Duodenal mucosa (tissue), 2 donors: ENCODE measurements at regions not wholly inside any gene's neighbourhood (a gene's known extent, or its start where the extent isn't known, plus 50 kb on each side); places are given as distances from the start of the nearest gene placed in this dataset.

Experiments used
- H3K27ac ChIP-seq: one replicate; pipeline ENCODE4 v1.7.0; 2013; ENCODE audit warnings: low read depth, low read length
- H3K27me3 ChIP-seq, 2 donors: one replicate each; pipeline ENCODE4 v1.7.0; 2013; ENCODE audit warnings: low read length in 2 of 2, control low read depth in 1 of 2; ENCODE audit not compliant: insufficient read depth in 2 of 2, control insufficient read depth in 1 of 2
- H3K36me3 ChIP-seq, 2 donors: one replicate each; pipeline ENCODE4 v1.7.0; 2013; ENCODE audit warnings: low read length in 2 of 2, control low read depth in 1 of 2; ENCODE audit not compliant: insufficient read depth in 2 of 2, control insufficient read depth in 1 of 2
- H3K4me1 ChIP-seq, 2 donors: one replicate each; pipeline ENCODE4 v1.7.0; 2013; ENCODE audit warnings: low read length in 2 of 2, control low read depth in 1 of 2; ENCODE audit not compliant: insufficient read depth in 2 of 2, control insufficient read depth in 1 of 2
- H3K4me3 ChIP-seq, 2 donors: one replicate each; pipeline ENCODE4 v1.7.0; 2013; ENCODE audit warnings: low read length in 2 of 2, low read depth in 1 of 2
- H3K9ac ChIP-seq, 2 donors: one replicate each; pipeline ENCODE4 v1.7.0; 2013; ENCODE audit warnings: low read length in 2 of 2, low read depth in 1 of 2
- H3K9me3 ChIP-seq, 2 donors: one replicate each; pipeline ENCODE4 v1.7.0; 2013; ENCODE audit warnings: low read length in 2 of 2, control low read depth in 1 of 2; ENCODE audit not compliant: control insufficient read depth in 1 of 2

DNA sequence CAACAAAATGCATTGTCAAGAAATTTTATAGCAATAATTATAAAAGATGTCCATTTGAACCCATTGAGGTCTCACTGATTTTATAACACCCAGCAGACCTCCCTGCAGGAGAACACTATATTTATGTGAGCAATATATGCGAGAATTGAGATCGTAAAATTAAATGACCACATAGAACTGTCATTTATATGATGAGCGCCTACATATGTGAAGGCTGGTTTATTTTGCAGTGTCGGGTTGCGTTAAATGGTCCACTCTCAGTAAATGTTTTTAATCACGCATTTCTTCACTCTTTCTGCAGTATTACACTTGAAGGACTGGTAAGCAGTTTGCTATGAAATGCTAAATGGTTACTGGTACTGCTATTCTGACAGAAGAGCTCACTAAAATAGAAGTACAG, 408.5 kb upstream of the AGTR1 start:
- Histone ChIP-seq H3K4me3 (no peak overlapping the region), H3K9ac (no peak overlapping the region), H3K4me1 (no peaks in the 10 kb centered on the region), H3K36me3 (no peaks in the 10 kb centered on the region), H3K9me3 (no peaks in the 10 kb centered on the region), H3K27ac (no peak overlapping the region), H3K27me3 (no peaks in the 10 kb centered on the region)

DNA sequence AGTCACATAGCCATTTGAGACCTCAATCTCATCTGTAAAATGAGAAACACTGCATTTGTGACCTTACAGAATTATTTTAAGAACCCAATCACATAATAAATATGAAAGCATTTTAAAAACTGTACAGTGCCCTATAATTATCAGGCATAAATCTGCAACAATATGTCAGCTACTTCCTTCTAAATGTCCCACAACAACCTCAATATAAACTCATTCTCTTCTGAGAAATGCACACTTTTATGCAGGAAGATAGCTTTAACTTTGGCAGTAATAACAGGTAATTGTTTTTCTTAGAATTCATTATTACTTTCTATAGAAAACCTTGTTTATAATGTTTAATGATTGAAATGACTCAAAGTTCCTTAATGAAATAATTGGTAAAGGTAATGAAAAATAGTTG, 400.7 kb upstream of the AGTR1 start:
- Histone ChIP-seq H3K9ac (no peak overlapping the region), H3K4me1 (no peaks in the 10 kb centered on the region), H3K9me3 (no peaks in the 10 kb centered on the region), H3K36me3 (no peaks in the 10 kb centered on the region), H3K27ac (no peak overlapping the region), H3K27me3 (no peaks in the 10 kb centered on the region), H3K4me3 (no peak overlapping the region)

DNA sequence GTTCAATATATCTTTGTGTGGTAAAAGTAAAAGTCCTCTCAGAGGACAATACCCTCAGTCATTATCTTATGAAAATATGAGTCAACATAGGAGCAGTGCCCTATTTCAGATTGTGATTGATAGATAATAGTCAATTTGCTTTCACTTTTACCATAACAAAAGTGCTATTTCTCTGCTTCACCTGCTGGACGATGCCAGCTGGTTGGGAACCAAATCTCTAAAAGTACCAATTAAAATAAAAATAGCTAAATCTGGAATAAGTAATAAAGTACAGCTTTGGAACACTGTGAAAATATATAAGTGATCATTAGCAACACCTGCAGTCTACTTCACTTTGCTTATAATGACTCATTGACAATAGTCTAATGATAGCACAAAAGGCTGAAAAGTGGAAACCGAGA, 390.3 kb upstream of the AGTR1 start:
- no peak overlapping the region for H3K9ac ChIP-seq
- no peak overlapping the region for H3K4me3 ChIP-seq
- H3K4me1 ChIP-seq, result no peaks in the 10 kb centered on the region
- no peak overlapping the region for H3K27ac ChIP-seq
- no peaks in the 10 kb centered on the region for H3K27me3 ChIP-seq
- H3K9me3 ChIP-seq, result no peaks in the 10 kb centered on the region
- no peaks in the 10 kb centered on the region for H3K36me3 ChIP-seq

DNA sequence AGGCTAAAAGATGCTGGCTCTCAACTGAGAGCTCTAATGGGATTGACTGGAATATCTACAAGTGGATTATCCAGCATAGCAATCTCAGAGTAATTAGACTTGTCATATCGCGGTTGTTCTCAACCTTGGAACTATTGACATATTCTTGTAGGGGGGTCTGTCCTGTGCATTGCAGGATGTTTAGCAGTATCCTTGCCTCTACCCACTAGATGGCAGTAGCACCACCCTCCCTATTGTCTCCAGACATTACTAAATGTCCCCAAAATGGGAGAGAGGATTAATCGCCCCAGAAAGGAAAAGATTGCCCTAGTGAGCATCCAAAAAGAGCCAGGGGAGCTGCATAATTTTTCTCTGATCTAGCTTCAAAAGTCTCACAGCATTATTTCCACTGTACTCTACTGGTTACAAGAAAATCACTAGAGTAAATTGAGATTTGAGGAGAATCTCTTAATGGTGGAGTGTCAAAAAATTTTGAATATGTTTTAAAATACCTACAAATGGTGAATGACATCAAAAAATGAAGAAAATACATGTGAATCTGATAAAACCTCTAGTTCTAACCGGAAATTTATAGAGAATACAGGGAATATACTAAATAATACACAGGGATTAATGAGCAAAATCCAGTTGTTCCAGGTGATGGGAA, 388.2 kb upstream of the AGTR1 start:
- H3K27me3 ChIP-seq, result no peaks in the 10 kb centered on the region
- no peak overlapping the region for H3K4me3 ChIP-seq
- H3K9me3 ChIP-seq, result no peaks in the 10 kb centered on the region
- no peak overlapping the region for H3K27ac ChIP-seq
- no peaks in the 10 kb centered on the region for H3K36me3 ChIP-seq
- H3K9ac ChIP-seq, result no peak overlapping the region
- no peaks in the 10 kb centered on the region for H3K4me1 ChIP-seq

DNA sequence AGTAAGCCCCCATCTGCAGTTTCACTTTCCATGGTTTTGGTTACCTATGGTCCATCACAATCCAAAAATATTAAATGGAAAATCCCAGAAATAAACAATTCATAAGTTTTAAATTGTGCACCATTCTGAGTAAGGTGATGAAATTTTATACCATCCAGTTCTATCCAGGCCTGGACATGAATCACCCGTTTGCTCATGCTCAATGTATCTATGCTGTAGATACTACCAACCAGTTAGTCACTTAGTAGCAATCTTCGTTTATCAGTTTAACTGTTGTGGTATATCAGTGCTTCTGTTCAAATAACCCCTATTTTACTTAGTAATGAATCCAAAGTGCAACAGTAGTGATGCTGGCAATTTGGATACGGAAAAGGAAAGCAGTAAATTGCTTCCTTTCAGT, 381.9 kb upstream of the AGTR1 start:
- H3K4me1 ChIP-seq, result no peaks in the 10 kb centered on the region
- H3K9ac ChIP-seq, result no peak overlapping the region
- H3K36me3 ChIP-seq, result no peaks in the 10 kb centered on the region

GRCh38 chr3:148318240-148318639, 379.5 kb upstream of the AGTR1 start:
- no peak overlapping the region for H3K9ac ChIP-seq
- H3K36me3 ChIP-seq, result no peaks in the 10 kb centered on the region
- H3K9me3 ChIP-seq, result no peaks in the 10 kb centered on the region
- no peaks in the 10 kb centered on the region for H3K27me3 ChIP-seq
- H3K27ac ChIP-seq, result no peak overlapping the region
- no peak overlapping the region for H3K4me3 ChIP-seq
- H3K4me1 ChIP-seq, result no peaks in the 10 kb centered on the region

More for the DNA sequence above, 381.9 kb upstream of the AGTR1 start:
- no peak overlapping the region for H3K4me3 ChIP-seq
- no peaks in the 10 kb centered on the region for H3K9me3 ChIP-seq
- H3K27me3 ChIP-seq, result no peaks in the 10 kb centered on the region
- H3K27ac ChIP-seq, result no peak overlapping the region

- no peak overlapping the region for H3K4me3 ChIP-seq
- H3K27me3 ChIP-seq, result no peaks in the 10 kb centered on the region
- H3K36me3 ChIP-seq, result no peaks in the 10 kb centered on the region
- H3K4me1 ChIP-seq, result no peaks in the 10 kb centered on the region
- H3K9me3 ChIP-seq, result no peaks in the 10 kb centered on the region
- no peak overlapping the region for H3K9ac ChIP-seq
- no peak overlapping the region for H3K27ac ChIP-seq
These were observed 378.4 kb upstream of the AGTR1 start for GRCh38 chr3:148319161-148319915.

GRCh38 chr3:148319960-148320359, 377.7 kb upstream of the AGTR1 start:
- Histone ChIP-seq H3K4me1 (no peaks in the 10 kb centered on the region), H3K27me3 (no peaks in the 10 kb centered on the region), H3K9ac (no peak overlapping the region), H3K4me3 (no peak overlapping the region), H3K9me3 (no peaks in the 10 kb centered on the region), H3K27ac (no peak overlapping the region), H3K36me3 (no peaks in the 10 kb centered on the region)

DNA sequence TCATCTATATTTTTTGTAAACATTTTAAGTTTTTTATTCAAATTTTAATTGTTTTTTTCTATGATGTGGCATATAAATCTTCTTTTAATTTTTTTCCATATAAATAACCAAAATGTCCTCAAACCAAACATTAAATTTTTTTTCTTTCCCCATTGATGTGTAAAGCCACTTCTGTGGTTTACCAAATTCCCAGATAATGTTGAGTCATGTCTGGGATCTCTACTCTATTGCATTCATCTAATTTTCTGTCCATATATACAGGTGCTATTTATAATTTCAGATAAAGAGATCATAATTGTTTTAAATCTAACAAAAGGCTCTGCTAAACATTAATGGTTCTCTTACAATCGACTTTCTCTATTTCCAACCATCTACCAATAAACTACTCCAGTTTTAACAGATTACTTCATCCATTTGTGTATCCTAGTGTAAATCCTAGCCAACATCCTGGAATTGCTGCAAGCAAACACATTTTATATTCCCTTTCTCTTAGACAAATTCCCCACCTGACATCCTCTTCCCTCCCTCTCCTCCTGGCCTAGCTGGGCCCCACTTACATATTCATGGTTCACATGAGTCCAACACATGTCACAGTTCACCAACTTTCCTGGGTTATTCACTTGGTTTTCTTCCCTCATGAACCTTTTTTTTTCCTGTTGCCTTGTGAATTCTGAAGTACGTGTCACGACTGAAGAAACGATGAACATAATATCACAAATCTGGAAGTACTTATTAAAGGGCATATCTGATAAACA, 368.0 kb upstream of the AGTR1 start:
- Histone ChIP-seq H3K4me3 (no peak overlapping the region), H3K9ac (no peak overlapping the region), H3K27ac (no peak overlapping the region), H3K36me3 (no peaks in the 10 kb centered on the region), H3K27me3 (no peaks in the 10 kb centered on the region), H3K9me3 (no peaks in the 10 kb centered on the region), H3K4me1 (no peaks in the 10 kb centered on the region)

DNA sequence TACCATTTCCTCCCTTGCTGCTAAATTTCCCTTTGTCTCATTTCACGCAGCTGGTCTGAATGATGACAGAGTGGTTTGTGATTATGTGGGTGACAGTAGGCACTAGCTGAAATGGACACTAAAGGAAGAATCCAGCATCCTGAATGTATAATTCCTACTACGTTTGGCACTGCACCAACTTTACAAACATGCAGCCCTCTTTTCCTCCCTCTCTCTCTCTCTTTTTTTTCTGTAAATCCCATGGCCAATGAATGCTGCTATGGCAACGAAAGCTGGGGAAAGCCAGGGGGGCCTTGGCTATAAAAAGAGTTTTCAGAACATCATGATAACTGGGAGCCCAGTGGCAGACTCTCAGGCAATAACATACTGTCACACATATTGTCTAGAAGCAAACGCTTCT, 367.2 kb upstream of the AGTR1 start:
- no peaks in the 10 kb centered on the region for H3K4me1 ChIP-seq
- H3K36me3 ChIP-seq, result no peaks in the 10 kb centered on the region
- H3K4me3 ChIP-seq, result no peak overlapping the region
- no peak overlapping the region for H3K9ac ChIP-seq
- H3K9me3 ChIP-seq, result no peaks in the 10 kb centered on the region
- H3K27ac ChIP-seq, result no peak overlapping the region
- H3K27me3 ChIP-seq, result no peaks in the 10 kb centered on the region
